Neural progenitor cell (in vitro differentiated cells): ENCODE measurements at regions not wholly inside any gene's neighbourhood (a gene's known extent, or its start where the extent isn't known, plus 50 kb on each side); places are given as distances from the start of the nearest gene placed in this dataset.

Experiments used
- DNase-seq: peaks from one replicate; pipeline ENCODE4 v3.0.0-alpha.2; 2016; ENCODE audit warnings: low spot score
- H2AFZ ChIP-seq: fragments of 200-600 bp; sonication (generic); replicated peaks from 2 replicates; pipeline ENCODE4 v1.6.1; 2016; ENCODE audit warnings: antibody characterized with exemption
- H3F3A ChIP-seq: fragments of 200-600 bp; sonication (generic); 2 replicates; pipeline ENCODE4 v1.6.1; 2016; ENCODE audit warnings: antibody characterized with exemption, low read depth
- H3K27ac ChIP-seq: fragments of 200-600 bp; sonication (generic); 2 replicates; pipeline ENCODE4 v1.5.1; 2016; ENCODE audit warnings: mild to moderate bottlenecking
- H3K27me3 ChIP-seq: fragments of 200-600 bp; sonication (generic); 2 replicates; pipeline ENCODE4 v1.6.1; 2016; ENCODE audit warnings: mild to moderate bottlenecking, moderate library complexity
- H3K36me3 ChIP-seq: fragments of 200-600 bp; sonication (generic); 2 replicates; pipeline ENCODE4 v1.5.1; 2016
- H3K4me1 ChIP-seq: fragments of 200-600 bp; sonication (generic); 2 replicates; pipeline ENCODE4 v1.6.1; 2016; ENCODE audit warnings: mixed run types
- H3K4me2 ChIP-seq: fragments of 200-600 bp; sonication (generic); 2 replicates; pipeline ENCODE4 v1.6.1; 2016
- H3K4me3 ChIP-seq: fragments of 200-600 bp; sonication (generic); 2 replicates; pipeline ENCODE4 v1.5.1; 2016
- H3K79me2 ChIP-seq: fragments of 200-600 bp; sonication (generic); 2 replicates; pipeline ENCODE4 v1.6.1; 2016; ENCODE audit warnings: low read depth
- H3K9ac ChIP-seq: fragments of 200-600 bp; sonication (generic); 2 replicates; pipeline ENCODE4 v1.6.1; 2016
- H3K9me3 ChIP-seq: fragments of 200-600 bp; sonication (generic); 2 replicates; pipeline ENCODE4 v1.5.1; 2016; ENCODE audit warnings: low read depth
- H4K20me1 ChIP-seq: fragments of 200-600 bp; sonication (generic); 2 replicates; pipeline ENCODE4 v1.6.1; 2016; ENCODE audit warnings: low read depth
- H3K27ac Mint-ChIP-seq: 3 replicates; pipeline ENCODE4 v1.8.0; 2021; ENCODE audit warnings: mixed read lengths
- H3K27me3 Mint-ChIP-seq: 2 replicates; pipeline ENCODE4 v1.8.0; 2022; ENCODE audit warnings: low read depth, mild to moderate bottlenecking, inconsistent platforms, moderate library complexity, mixed read lengths; ENCODE audit not compliant: insufficient read depth
- H3K36me3 Mint-ChIP-seq: 3 replicates; pipeline ENCODE4 v1.8.0; 2021; ENCODE audit warnings: mixed read lengths
- H3K4me1 Mint-ChIP-seq: 3 replicates; pipeline ENCODE4 v1.8.0; 2021; ENCODE audit warnings: mixed read lengths
- H3K4me3 Mint-ChIP-seq: 3 replicates; pipeline ENCODE4 v1.8.0; 2021; ENCODE audit warnings: mild to moderate bottlenecking, moderate library complexity, mixed read lengths
- H3K9me3 Mint-ChIP-seq: 3 replicates; pipeline ENCODE4 v1.8.0; 2020; ENCODE audit warnings: mixed read lengths
- CTCF ChIP-seq: fragments of 200-600 bp; sonication (generic); IDR thresholded peaks from 2 replicates; pipeline ENCODE4 v1.5.1; 2017; ENCODE audit warnings: antibody characterized with exemption, mild to moderate bottlenecking
- EZH2 ChIP-seq: fragments of 200-600 bp; sonication (generic); IDR thresholded peaks from 2 replicates; pipeline ENCODE4 v1.6.1; 2017; ENCODE audit warnings: antibody characterized with exemption, mild to moderate bottlenecking, moderate library complexity
- EZH2phosphoT487 ChIP-seq: fragments of 200-600 bp; sonication (generic); IDR thresholded peaks from 2 replicates; pipeline ENCODE4 v1.6.1; 2017; ENCODE audit warnings: antibody characterized with exemption

GRCh38 chr4:100762738-100763137 is 244.9 kb upstream of the EMCN start:
- H2AFZ ChIP-seq = no peak overlapping the region
- Mint-ChIP-seq H3K36me3 (peaks cover 1% of the 10 kb centered on the region), H3K4me3 (no peak overlapping the region), H3K27me3 (no peaks in the 10 kb centered on the region), H3K9me3 (peaks cover 21% of the 10 kb centered on the region), H3K4me1 (no peaks in the 10 kb centered on the region), H3K27ac (no peak overlapping the region)
- no peaks in the 10 kb centered on the region for H3K36me3 ChIP-seq
- peaks cover 4% of the 10 kb centered on the region for H3K9me3 ChIP-seq
- H3K9ac ChIP-seq = no peak overlapping the region
- H4K20me1 ChIP-seq = no peaks in the 10 kb centered on the region
- TF ChIP-seq CTCF (no peak), EZH2phosphoT487 (no peak), EZH2 (no peak)
- no peaks in the 10 kb centered on the region for H3K4me1 ChIP-seq
- H3K27ac ChIP-seq = no peak overlapping the region
- H3K79me2 ChIP-seq = no peaks in the 10 kb centered on the region
- no peaks in the 10 kb centered on the region for H3K27me3 ChIP-seq
- no peaks in the 10 kb centered on the region for H3F3A ChIP-seq
- no peak for DNase-seq
- no peak overlapping the region for H3K4me3 ChIP-seq
- H3K4me2 ChIP-seq = no peak overlapping the region

- Mint-ChIP-seq H3K27ac (no peak overlapping the region), H3K4me3 (no peak overlapping the region), H3K27me3 (no peaks in the 10 kb centered on the region), H3K9me3 (peaks cover 23% of the 10 kb centered on the region), H3K4me1 (peaks cover 3% of the 10 kb centered on the region), H3K36me3 (no peaks in the 10 kb centered on the region)
- Histone ChIP-seq H3K36me3 (no peaks in the 10 kb centered on the region), H3K79me2 (no peaks in the 10 kb centered on the region), H3K4me3 (no peak overlapping the region), H3F3A (no peaks in the 10 kb centered on the region), H3K9me3 (peaks cover 3% of the 10 kb centered on the region), H2AFZ (no peak overlapping the region), H4K20me1 (no peaks in the 10 kb centered on the region), H3K27me3 (no peaks in the 10 kb centered on the region), H3K4me1 (no peaks in the 10 kb centered on the region), H3K4me2 (no peak overlapping the region), H3K27ac (no peak overlapping the region), H3K9ac (no peak overlapping the region)
- TF ChIP-seq EZH2phosphoT487 (no peak), CTCF (no peak), EZH2 (no peak)
- no peak for DNase-seq
These were observed 236.9 kb upstream of the EMCN start for GRCh38 chr4:100754751-100755150.

GRCh38 chr4:100746141-100746739 is 228.4 kb upstream of the EMCN start:
- Histone ChIP-seq H3K9me3 (no peaks in the 10 kb centered on the region), H3F3A (no peaks in the 10 kb centered on the region)
- no peak for TF ChIP-seq EZH2

GRCh38 chr4:100742045-100742444 is 224.2 kb upstream of the EMCN start:
- no peaks in the 10 kb centered on the region for H3F3A ChIP-seq
- H3K36me3 Mint-ChIP-seq = no peaks in the 10 kb centered on the region
- no peaks in the 10 kb centered on the region for H3K36me3 ChIP-seq
- no peaks in the 10 kb centered on the region for H3K27me3 ChIP-seq
- DNase-seq = peak; percentile 4
- no peaks in the 10 kb centered on the region for H3K4me1 Mint-ChIP-seq
- peaks cover 6% of the 10 kb centered on the region for H3K9me3 Mint-ChIP-seq
- H3K27ac Mint-ChIP-seq = no peak overlapping the region
- no peaks in the 10 kb centered on the region for H3K9me3 ChIP-seq
- H3K27ac ChIP-seq = no peak overlapping the region
- no peaks in the 10 kb centered on the region for H3K79me2 ChIP-seq
- H3K27me3 Mint-ChIP-seq = no peaks in the 10 kb centered on the region
- peaks cover 6% of the 10 kb centered on the region for H3K4me1 ChIP-seq
- H4K20me1 ChIP-seq = no peaks in the 10 kb centered on the region
- H2AFZ ChIP-seq = no peak overlapping the region
- H3K4me3 ChIP-seq = no peak overlapping the region
- TF ChIP-seq EZH2 (no peak), CTCF (peak; percentile 37)
- no peak overlapping the region for H3K4me2 ChIP-seq
- no peak overlapping the region for H3K4me3 Mint-ChIP-seq
- H3K9ac ChIP-seq = no peak overlapping the region

More at GRCh38 chr4:100746141-100746739, 228.4 kb upstream of the EMCN start:
- Mint-ChIP-seq H3K36me3 (no peaks in the 10 kb centered on the region), H3K4me1 (no peaks in the 10 kb centered on the region), H3K4me3 (no peak overlapping the region), H3K9me3 (peaks cover 12% of the 10 kb centered on the region), H3K27me3 (no peaks in the 10 kb centered on the region), H3K27ac (no peak overlapping the region)
- no peaks in the 10 kb centered on the region for H3K79me2 ChIP-seq
- no peak overlapping the region for H3K4me3 ChIP-seq
- H4K20me1 ChIP-seq = no peaks in the 10 kb centered on the region
- no peaks in the 10 kb centered on the region for H3K4me1 ChIP-seq
- no peaks in the 10 kb centered on the region for H3K27me3 ChIP-seq
- H3K27ac ChIP-seq = no peak overlapping the region
- no peak overlapping the region for H3K4me2 ChIP-seq
- H3K36me3 ChIP-seq = no peaks in the 10 kb centered on the region
- DNase-seq = no peak
- H2AFZ ChIP-seq = no peak overlapping the region
- H3K9ac ChIP-seq = no peak overlapping the region
